Testis (tissue), 2 donors: ENCODE measurements at regions not wholly inside any gene's neighbourhood (a gene's known extent, or its start where the extent isn't known, plus 50 kb on each side); places are given as distances from the start of the nearest gene placed in this dataset.
A peak's percentile ranks its signal among the peaks of the same experiment; 100 is the strongest.

ENCODE experiments used
- DNase-seq: peaks from one replicate; pipeline ENCODE4 v3.0.0-alpha.2; 2019
- H3K27ac ChIP-seq, 2 donors: fragments of 200-600 bp; sonication (generic); one replicate each; pipeline ENCODE4 v1.5.1; 2019
- H3K27me3 ChIP-seq: fragments of 200-600 bp; sonication (generic); one replicate; pipeline ENCODE4 v1.5.1; 2019
- H3K36me3 ChIP-seq: fragments of 200-600 bp; sonication (generic); one replicate; pipeline ENCODE4 v1.5.1; 2017; ENCODE audit warnings: low read depth; ENCODE audit errors: missing control alignments
- H3K4me1 ChIP-seq: fragments of 200-600 bp; sonication (generic); one replicate; pipeline ENCODE4 v1.5.1; 2019
- H3K4me3 ChIP-seq, 2 donors: fragments of 200-600 bp; sonication (generic); one replicate each; pipeline ENCODE4 v1.5.1; 2017 to 2019
- H3K9me3 ChIP-seq: fragments of 200-600 bp; sonication (generic); one replicate; pipeline ENCODE4 v1.5.1; 2017
- POLR2A ChIP-seq: fragments of 450-650 bp; IDR thresholded peaks from one replicate; pipeline ENCODE4 v1.6.1; 2017; ENCODE audit warnings: antibody characterized with exemption, mild to moderate bottlenecking, moderate library complexity
- WGBS, 2 donors: methylation state at CpG; one replicate each; pipeline ENCODE4 v1.1.5; 2018; 5-methylcytosine and 5-hydroxymethylcytosine counted together
- intact Hi-C: fragments of 100-400 bp; cut with DNase I; formaldehyde crosslinking; loops from one replicate; pipeline ENCODE4 v1.15.1; 2023; ENCODE audit warnings: low total_unique reads
- TF ChIP-seq, protein P1 (sequence below), 3 experiments: fragments of 450-650 bp in 2 of 3; fragments of 200-600 bp in 1 of 3; sonication (generic) in 1 of 3; IDR thresholded peaks; one replicate each; pipeline ENCODE4 v1.5.1; 2016 to 2019; ENCODE audit warnings: antibody characterized with exemption in 3 of 3, mild to moderate bottlenecking in 2 of 3, moderate library complexity in 1 of 3

DNA sequence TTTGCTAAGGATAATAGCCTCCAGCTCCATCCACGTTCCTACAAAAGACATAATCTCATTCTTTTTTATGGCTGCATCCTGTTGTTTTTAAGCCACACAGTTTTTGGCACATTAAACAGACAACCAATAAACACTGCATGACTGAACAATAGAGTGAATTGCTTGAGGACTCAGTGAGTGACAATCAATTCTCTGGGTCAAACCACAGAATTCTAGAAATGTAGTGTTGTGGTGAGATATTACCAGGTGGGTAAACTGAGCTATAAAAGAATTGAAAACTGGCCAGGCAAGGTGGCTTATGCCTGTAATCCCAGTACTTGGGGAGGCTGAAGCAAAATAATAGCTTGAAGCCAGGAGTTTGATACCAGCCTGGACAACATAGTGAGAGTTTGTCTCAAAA, 154.7 kb upstream of the CADPS start:
- Histone ChIP-seq H3K36me3 (no peaks in the 10 kb centered on the region), H3K4me1 (no peaks in the 10 kb centered on the region), H3K27ac (no peak overlapping the region), H3K4me3 (no peak overlapping the region), H3K27me3 (no peaks in the 10 kb centered on the region), H3K9me3 (no peaks in the 10 kb centered on the region)
- 24 to 31% methylated on average over 1 of the region's 1 CpG for WGBS, 2 donors
- TF ChIP-seq, protein P1, sequence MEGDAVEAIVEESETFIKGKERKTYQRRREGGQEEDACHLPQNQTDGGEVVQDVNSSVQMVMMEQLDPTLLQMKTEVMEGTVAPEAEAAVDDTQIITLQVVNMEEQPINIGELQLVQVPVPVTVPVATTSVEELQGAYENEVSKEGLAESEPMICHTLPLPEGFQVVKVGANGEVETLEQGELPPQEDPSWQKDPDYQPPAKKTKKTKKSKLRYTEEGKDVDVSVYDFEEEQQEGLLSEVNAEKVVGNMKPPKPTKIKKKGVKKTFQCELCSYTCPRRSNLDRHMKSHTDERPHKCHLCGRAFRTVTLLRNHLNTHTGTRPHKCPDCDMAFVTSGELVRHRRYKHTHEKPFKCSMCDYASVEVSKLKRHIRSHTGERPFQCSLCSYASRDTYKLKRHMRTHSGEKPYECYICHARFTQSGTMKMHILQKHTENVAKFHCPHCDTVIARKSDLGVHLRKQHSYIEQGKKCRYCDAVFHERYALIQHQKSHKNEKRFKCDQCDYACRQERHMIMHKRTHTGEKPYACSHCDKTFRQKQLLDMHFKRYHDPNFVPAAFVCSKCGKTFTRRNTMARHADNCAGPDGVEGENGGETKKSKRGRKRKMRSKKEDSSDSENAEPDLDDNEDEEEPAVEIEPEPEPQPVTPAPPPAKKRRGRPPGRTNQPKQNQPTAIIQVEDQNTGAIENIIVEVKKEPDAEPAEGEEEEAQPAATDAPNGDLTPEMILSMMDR (IDR thresholded peaks at IDR 0.05), result no peak
- no peak for TF ChIP-seq POLR2A
- intact Hi-C loops, result no loop called here
- DNase-seq, result no peak

DNA sequence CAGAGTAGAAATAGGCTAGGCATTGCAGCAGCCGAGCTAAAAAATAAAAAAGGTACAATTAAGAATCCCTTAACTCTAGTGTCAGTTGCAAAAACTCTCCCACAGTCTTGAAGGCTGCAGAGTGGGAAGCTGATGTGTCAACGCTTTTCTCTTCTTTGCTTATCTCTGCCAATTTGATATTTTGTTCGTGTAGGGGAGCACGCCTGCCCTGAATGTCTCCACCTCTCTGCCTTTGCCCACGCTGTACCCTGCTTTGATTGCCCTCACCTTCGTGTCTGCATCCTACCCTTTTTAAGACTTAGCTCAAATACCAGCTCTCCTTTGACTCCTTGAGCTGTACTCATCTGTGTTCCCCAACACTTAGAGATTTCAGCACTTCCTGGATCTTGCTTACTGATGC, 155.4 kb upstream of the CADPS start:
- no peaks in the 10 kb centered on the region for H3K4me1 ChIP-seq
- H3K4me3 ChIP-seq, result no peak overlapping the region
- TF ChIP-seq, protein P1 (IDR thresholded peaks at IDR 0.05), result no peak
- TF ChIP-seq POLR2A, result no peak
- intact Hi-C loops, result no loop called here
- H3K27ac ChIP-seq, result no peak overlapping the region
- H3K27me3 ChIP-seq, result no peaks in the 10 kb centered on the region
- peak; percentile 14 for DNase-seq
- H3K9me3 ChIP-seq, result no peaks in the 10 kb centered on the region
- no peaks in the 10 kb centered on the region for H3K36me3 ChIP-seq
- 53 to 69% methylated on average over 6 of the region's 6 CpGs for WGBS, 2 donors

DNA sequence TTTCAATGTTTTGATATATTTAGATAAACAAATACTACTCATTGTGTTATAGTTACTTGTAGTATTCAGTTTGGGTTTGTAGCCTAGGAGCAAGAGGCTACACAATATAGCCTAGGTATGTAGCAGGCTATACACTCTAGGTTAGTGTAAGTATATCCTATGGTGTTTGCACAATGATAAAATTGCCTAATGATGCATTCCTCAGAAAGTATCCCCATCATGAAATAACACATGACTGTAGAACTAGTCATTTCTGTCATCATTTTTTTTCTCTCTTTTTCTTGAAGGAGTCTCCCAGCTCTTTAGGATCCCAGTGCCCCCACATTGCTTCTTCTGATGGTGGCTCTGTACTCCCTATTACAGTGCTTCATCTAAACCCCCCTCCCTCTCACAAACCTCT, 157.7 kb upstream of the CADPS start:
- TF ChIP-seq POLR2A, result no peak
- TF ChIP-seq, protein P1 (IDR thresholded peaks at IDR 0.05), result no peak
- DNase-seq, result no peak
- intact Hi-C loops, result no loop called here
- Histone ChIP-seq H3K27ac (no peak overlapping the region), H3K4me1 (no peaks in the 10 kb centered on the region), H3K27me3 (no peaks in the 10 kb centered on the region), H3K9me3 (no peaks in the 10 kb centered on the region), H3K36me3 (no peaks in the 10 kb centered on the region), H3K4me3 (no peak overlapping the region)

DNA sequence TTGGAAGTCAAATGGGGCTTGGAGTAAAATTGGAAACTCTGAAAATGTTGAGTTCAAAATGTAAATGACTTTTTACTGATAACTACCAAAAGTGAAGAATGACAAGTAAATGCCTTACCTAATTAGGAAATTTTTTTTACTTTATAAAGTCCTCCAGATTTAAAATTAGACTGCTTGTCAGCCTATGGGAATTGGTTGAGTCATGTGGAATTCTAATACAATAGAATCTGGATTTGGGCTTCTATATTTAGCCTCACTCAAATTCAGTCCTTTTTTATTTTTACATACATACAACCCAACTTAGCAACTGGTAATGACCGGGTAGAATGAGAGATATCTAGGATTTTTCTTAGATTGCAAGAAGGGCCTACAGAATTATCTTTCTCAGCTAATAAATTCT, 158.9 kb upstream of the CADPS start:
- WGBS, 2 donors, result 73 to 85% methylated on average over 1 of the region's 1 CpG
- intact Hi-C loops, result no loop called here

DNA sequence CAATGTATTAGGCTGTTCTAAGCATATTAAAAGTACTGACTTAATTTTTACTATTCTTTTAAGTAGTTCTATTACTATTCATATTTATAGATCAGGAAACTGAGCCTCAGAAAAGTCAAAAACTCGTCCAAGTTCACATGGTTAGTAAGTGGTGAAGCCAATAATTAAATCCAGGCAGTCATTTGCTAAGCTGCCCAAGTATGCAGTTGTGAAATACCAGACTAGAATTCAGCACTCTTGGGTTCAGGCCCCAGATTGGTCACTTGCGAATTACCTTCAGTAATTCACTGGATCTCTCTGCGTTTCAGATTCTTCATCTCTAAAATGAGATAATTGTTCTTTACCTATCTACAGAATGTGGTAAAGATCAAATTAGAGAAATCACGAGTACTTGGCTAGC, 161.9 kb upstream of the CADPS start:
- H3K4me1 ChIP-seq, result no peaks in the 10 kb centered on the region

More for the DNA sequence above, 158.9 kb upstream of the CADPS start:
- no peaks in the 10 kb centered on the region for H3K36me3 ChIP-seq
- H3K9me3 ChIP-seq, result no peaks in the 10 kb centered on the region
- TF ChIP-seq, protein P1 (IDR thresholded peaks at IDR 0.05), result no peak
- TF ChIP-seq POLR2A, result no peak
- no peak for DNase-seq
- no peaks in the 10 kb centered on the region for H3K27me3 ChIP-seq
- no peak overlapping the region for H3K4me3 ChIP-seq
- H3K27ac ChIP-seq, result no peak overlapping the region
- H3K4me1 ChIP-seq, result no peaks in the 10 kb centered on the region

More for the DNA sequence above, 161.9 kb upstream of the CADPS start:
- Histone ChIP-seq H3K4me3 (no peak overlapping the region), H3K36me3 (no peaks in the 10 kb centered on the region), H3K9me3 (no peaks in the 10 kb centered on the region), H3K27ac (no peak overlapping the region), H3K27me3 (no peaks in the 10 kb centered on the region)
- DNase-seq, result no peak
- intact Hi-C loops, result no loop called here
- 78 to 79% methylated on average over 4 of the region's 4 CpGs for WGBS, 2 donors
- TF ChIP-seq, protein P1 (IDR thresholded peaks at IDR 0.05), result no peak
- no peak for TF ChIP-seq POLR2A
